HepG2 (cell line): ENCODE measurements at regions not wholly inside any gene's neighbourhood (a gene's known extent, or its start where the extent isn't known, plus 50 kb on each side); places are given as distances from the start of the nearest gene placed in this dataset.

Experiments used
- ATAC-seq: fragments of 200-7000 bp; cut with Tn5 transposase; 3 replicates; pipeline ENCODE4 v1.9.1; 2020; ENCODE audit warnings: mild to moderate bottlenecking, moderate library complexity
- BruUV-seq: library from RNA; stranded (reverse); fragments of 400-500 nt; replicated peaks from 2 replicates; lab custom pipeline; 2021; lab: Mats Ljungman, UMichigan
- CTCF ChIA-PET: fragments of 300-600 bp; formaldehyde crosslinking; extraction: SDS; loops from one replicate; lab custom pipeline; 2021; ENCODE audit warnings: low total read pairs, inconsistent platforms, low intra/inter-chr PET ratio; lab: Yijun Ruan, JAX
- POLR2A ChIA-PET: fragments of 350-600 bp; sonication (Branson Sonifier 250); formaldehyde crosslinking; loops from one replicate; lab custom pipeline; 2020; ENCODE audit warnings: antibody characterized with exemption, inconsistent platforms; lab: Yijun Ruan, JAX
- DNase-seq: peaks from one replicate; pipeline ENCODE4 v3.0.0-alpha.2; 2015; ENCODE audit warnings: low spot score
- FAIRE-seq: peaks from 3 replicates; lab custom pipeline; 2011; peaks lifted over from hg19 to GRCh38; lab: Jason Lieb, UNC
- H2AFZ ChIP-seq: one replicate; pipeline ENCODE4 v1.6.1; 2011; ENCODE audit warnings: low read length, inconsistent platforms
- H3K27ac ChIP-seq: fragments of 300-600 bp; 3 replicates; pipeline ENCODE4 v1.8.0; 2011; ENCODE audit warnings: mixed run types, mild to moderate bottlenecking, mixed read lengths, low read length, inconsistent platforms; ENCODE audit not compliant: insufficient read depth; ENCODE audit errors: extremely low read length
- H3K27me3 ChIP-seq, 2 experiments: fragments of 200-600 bp in 1 of 2; 2 replicates in 1 of 2; 3 replicates in 1 of 2; pipeline versions ENCODE4 v1.6.0 to v1.8.0; 2011; ENCODE audit warnings: low read length in 2 of 2, mild to moderate bottlenecking in 2 of 2, moderate library complexity in 2 of 2, inconsistent platforms in 1 of 2; ENCODE audit not compliant: insufficient read depth in 2 of 2, control insufficient read depth in 1 of 2
- H3K36me3 ChIP-seq, 2 experiments: fragments of 200-600 bp in 1 of 2; replicated peaks in 1 of 2; 2 replicates in 1 of 2; 3 replicates in 1 of 2; pipeline versions ENCODE4 v1.5.1 to v1.8.0; 2011; ENCODE audit warnings: low read length in 2 of 2, inconsistent platforms in 1 of 2; ENCODE audit not compliant: insufficient read depth in 2 of 2, control insufficient read depth in 1 of 2
- H3K4me1 ChIP-seq: 2 replicates; pipeline ENCODE4 v1.5.1; 2012; ENCODE audit warnings: low read length, inconsistent platforms; ENCODE audit not compliant: insufficient read depth
- H3K4me2 ChIP-seq: 2 replicates; pipeline ENCODE4 v1.6.0; 2011; ENCODE audit warnings: low read depth, low read length, inconsistent platforms
- H3K4me3 ChIP-seq, 3 experiments: fragments of 200-600 bp in 1 of 3; sonication (generic), shearing (Covaris generic) in 1 of 3; replicated peaks in 1 of 3; 2 replicates each; pipeline ENCODE4 v1.5.1; 2011 to 2016; ENCODE audit warnings: low read length in 3 of 3, inconsistent platforms in 2 of 3, low read depth in 2 of 3, mild to moderate bottlenecking in 2 of 3, control low read depth in 1 of 3, mixed read lengths in 1 of 3; ENCODE audit not compliant: insufficient read depth in 1 of 3
- H3K79me2 ChIP-seq: one replicate; pipeline ENCODE4 v1.6.1; 2011; ENCODE audit warnings: low read length, inconsistent platforms; ENCODE audit not compliant: insufficient read depth
- H3K9ac ChIP-seq: 2 replicates; pipeline ENCODE4 v1.6.0; 2011; ENCODE audit warnings: mild to moderate bottlenecking, low read depth, low read length, inconsistent platforms; ENCODE audit not compliant: insufficient read depth
- H3K9me3 ChIP-seq: 2 replicates; pipeline ENCODE4 v1.5.1; 2012; ENCODE audit warnings: mild to moderate bottlenecking, low read length
- H4K20me1 ChIP-seq: 2 replicates; pipeline ENCODE4 v1.6.0; 2011; ENCODE audit warnings: inconsistent platforms, mild to moderate bottlenecking, low read length, moderate library complexity; ENCODE audit not compliant: insufficient read depth
- AKAP8 ChIP-seq: sonication (generic); formaldehyde crosslinking; IDR thresholded peaks from 2 replicates; pipeline ENCODE4 v1.5.1; 2020; ENCODE audit warnings: mild to moderate bottlenecking, missing genetic modification reagents
- CENPX ChIP-seq: sonication (generic); formaldehyde crosslinking; IDR thresholded peaks from 2 replicates; pipeline ENCODE4 v1.9.0; 2021; ENCODE audit warnings: mild to moderate bottlenecking, missing genetic modification reagents, moderate library complexity
- DMTF1 ChIP-seq: sonication (generic); formaldehyde crosslinking; IDR thresholded peaks from 2 replicates; pipeline ENCODE4 v1.4.0; 2020; ENCODE audit warnings: mild to moderate bottlenecking, missing genetic modification reagents
- MTA1 ChIP-seq: sonication (generic); formaldehyde crosslinking; IDR thresholded peaks from 2 replicates; pipeline ENCODE4 v1.4.0; 2020; ENCODE audit warnings: missing genetic modification reagents, mild to moderate bottlenecking, borderline replicate concordance
- ZBTB8A ChIP-seq: sonication (generic); formaldehyde crosslinking; IDR thresholded peaks from 2 replicates; pipeline ENCODE4 v1.4.0; 2020; ENCODE audit warnings: mild to moderate bottlenecking, low read depth, missing genetic modification reagents, borderline replicate concordance
- ZFP36 ChIP-seq: fragments of 150-350 bp; IDR thresholded peaks from 2 replicates; pipeline ENCODE4 v1.6.1; 2018; ENCODE audit warnings: borderline replicate concordance, low read length, low read depth; ENCODE audit not compliant: partially characterized antibody
- ZMYM3 ChIP-seq: sonication (generic); formaldehyde crosslinking; IDR thresholded peaks from 2 replicates; pipeline ENCODE4 v1.5.1; 2020; ENCODE audit warnings: mild to moderate bottlenecking, missing genetic modification reagents
- ZNF207 ChIP-seq: fragments of 450-650 bp; IDR thresholded peaks from 2 replicates; pipeline ENCODE4 v1.6.1; 2016; ENCODE audit warnings: antibody characterized with exemption, borderline replicate concordance
- WGBS: methylation state at CpG from one replicate; pipeline ENCODE4 v1.1.6; 2017; ENCODE audit warnings: low lambda C conversion rate; 5-methylcytosine and 5-hydroxymethylcytosine counted together
- in situ Hi-C: cut with HindIII; loops from 2 replicates; pipeline ENCODE4 v1.10.0; 2017; ENCODE audit warnings: low pct_unique_long_range_greater_than_20kb; ENCODE audit not compliant: extremely low pct_ligation_motif_present
- intact Hi-C: fragments of 100-400 bp; cut with micrococcal nuclease; formaldehyde crosslinking; loops from one replicate; pipeline ENCODE4 v1.10.0; 2022; ENCODE audit not compliant: unreplicated experiment
- TF ChIP-seq, protein P1 (sequence below): sonication (generic); formaldehyde crosslinking; IDR thresholded peaks from 2 replicates; pipeline ENCODE4 v1.4.0; 2020; ENCODE audit warnings: missing genetic modification reagents, borderline replicate concordance
- TF ChIP-seq, protein P2 (sequence below): sonication (generic); formaldehyde crosslinking; IDR thresholded peaks from 2 replicates; pipeline ENCODE4 v1.4.0; 2020; ENCODE audit warnings: missing genetic modification reagents, mild to moderate bottlenecking, borderline replicate concordance
- TF ChIP-seq, protein P3 (sequence below): sonication (generic); formaldehyde crosslinking; IDR thresholded peaks from 2 replicates; pipeline ENCODE4 v1.5.0; 2020; ENCODE audit warnings: mild to moderate bottlenecking, missing genetic modification reagents

GRCh38 chr6:147829418-147829817 is 320.9 kb downstream of the SAMD5 start:
- no peak for ATAC-seq
- Histone ChIP-seq H3K4me2 (no peak overlapping the region), H3K4me3 (no peak overlapping the region), H3K9me3 (no peaks in the 10 kb centered on the region), H3K9ac (no peak overlapping the region), H4K20me1 (no peaks in the 10 kb centered on the region), H3K36me3 (no peaks in the 10 kb centered on the region), H3K4me1 (no peaks in the 10 kb centered on the region), H2AFZ (no peak overlapping the region), H3K79me2 (no peaks in the 10 kb centered on the region), H3K27me3 (no peaks in the 10 kb centered on the region), H3K27ac (no peak overlapping the region)
- POLR2A ChIA-PET, result no interaction called here
- intact Hi-C loops (no loop called here), in situ Hi-C loops (no loop called here)
- BruUV-seq, result no TSS peak
- WGBS, result 18% methylated on average over 1 of the region's 1 CpG
- FAIRE-seq, result no peak
- no peak for DNase-seq
- CTCF ChIA-PET, result no interaction called here
- TF ChIP-seq AKAP8, result no peak
- no peak for TF ChIP-seq MTA1 (CRISPR knock-in tag)
- no peak for TF ChIP-seq CENPX (CRISPR knock-in tag)
- no peak for TF ChIP-seq ZNF207
- TF ChIP-seq, protein P1, sequence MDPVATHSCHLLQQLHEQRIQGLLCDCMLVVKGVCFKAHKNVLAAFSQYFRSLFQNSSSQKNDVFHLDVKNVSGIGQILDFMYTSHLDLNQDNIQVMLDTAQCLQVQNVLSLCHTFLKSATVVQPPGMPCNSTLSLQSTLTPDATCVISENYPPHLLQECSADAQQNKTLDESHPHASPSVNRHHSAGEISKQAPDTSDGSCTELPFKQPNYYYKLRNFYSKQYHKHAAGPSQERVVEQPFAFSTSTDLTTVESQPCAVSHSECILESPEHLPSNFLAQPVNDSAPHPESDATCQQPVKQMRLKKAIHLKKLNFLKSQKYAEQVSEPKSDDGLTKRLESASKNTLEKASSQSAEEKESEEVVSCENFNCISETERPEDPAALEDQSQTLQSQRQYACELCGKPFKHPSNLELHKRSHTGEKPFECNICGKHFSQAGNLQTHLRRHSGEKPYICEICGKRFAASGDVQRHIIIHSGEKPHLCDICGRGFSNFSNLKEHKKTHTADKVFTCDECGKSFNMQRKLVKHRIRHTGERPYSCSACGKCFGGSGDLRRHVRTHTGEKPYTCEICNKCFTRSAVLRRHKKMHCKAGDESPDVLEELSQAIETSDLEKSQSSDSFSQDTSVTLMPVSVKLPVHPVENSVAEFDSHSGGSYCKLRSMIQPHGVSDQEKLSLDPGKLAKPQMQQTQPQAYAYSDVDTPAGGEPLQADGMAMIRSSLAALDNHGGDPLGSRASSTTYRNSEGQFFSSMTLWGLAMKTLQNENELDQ, result no peak
- TF ChIP-seq ZFP36, result no peak
- TF ChIP-seq, protein P2, sequence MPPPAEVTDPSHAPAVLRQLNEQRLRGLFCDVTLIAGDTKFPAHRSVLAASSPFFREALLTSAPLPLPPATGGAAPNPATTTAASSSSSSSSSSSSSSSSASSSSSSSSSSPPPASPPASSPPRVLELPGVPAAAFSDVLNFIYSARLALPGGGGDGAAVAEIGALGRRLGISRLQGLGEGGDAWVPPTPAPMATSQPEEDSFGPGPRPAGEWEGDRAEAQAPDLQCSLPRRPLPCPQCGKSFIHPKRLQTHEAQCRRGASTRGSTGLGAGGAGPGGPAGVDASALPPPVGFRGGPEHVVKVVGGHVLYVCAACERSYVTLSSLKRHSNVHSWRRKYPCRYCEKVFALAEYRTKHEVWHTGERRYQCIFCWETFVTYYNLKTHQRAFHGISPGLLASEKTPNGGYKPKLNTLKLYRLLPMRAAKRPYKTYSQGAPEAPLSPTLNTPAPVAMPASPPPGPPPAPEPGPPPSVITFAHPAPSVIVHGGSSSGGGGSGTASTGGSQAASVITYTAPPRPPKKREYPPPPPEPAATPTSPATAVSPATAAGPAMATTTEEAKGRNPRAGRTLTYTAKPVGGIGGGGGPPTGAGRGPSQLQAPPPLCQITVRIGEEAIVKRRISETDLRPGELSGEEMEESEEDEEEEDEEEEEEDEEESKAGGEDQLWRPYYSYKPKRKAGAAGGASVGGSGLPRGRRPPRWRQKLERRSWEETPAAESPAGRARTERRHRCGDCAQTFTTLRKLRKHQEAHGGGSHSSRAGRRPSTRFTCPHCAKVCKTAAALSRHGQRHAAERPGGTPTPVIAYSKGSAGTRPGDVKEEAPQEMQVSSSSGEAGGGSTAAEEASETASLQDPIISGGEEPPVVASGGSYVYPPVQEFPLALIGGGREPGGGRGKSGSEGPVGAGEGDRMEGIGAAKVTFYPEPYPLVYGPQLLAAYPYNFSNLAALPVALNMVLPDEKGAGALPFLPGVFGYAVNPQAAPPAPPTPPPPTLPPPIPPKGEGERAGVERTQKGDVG, result no peak
- TF ChIP-seq ZMYM3 (CRISPR knock-in tag), result no peak
- TF ChIP-seq, protein P3, sequence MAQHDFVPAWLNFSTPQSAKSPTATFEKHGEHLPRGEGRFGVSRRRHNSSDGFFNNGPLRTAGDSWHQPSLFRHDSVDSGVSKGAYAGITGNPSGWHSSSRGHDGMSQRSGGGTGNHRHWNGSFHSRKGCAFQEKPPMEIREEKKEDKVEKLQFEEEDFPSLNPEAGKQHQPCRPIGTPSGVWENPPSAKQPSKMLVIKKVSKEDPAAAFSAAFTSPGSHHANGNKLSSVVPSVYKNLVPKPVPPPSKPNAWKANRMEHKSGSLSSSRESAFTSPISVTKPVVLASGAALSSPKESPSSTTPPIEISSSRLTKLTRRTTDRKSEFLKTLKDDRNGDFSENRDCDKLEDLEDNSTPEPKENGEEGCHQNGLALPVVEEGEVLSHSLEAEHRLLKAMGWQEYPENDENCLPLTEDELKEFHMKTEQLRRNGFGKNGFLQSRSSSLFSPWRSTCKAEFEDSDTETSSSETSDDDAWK, result no peak
- TF ChIP-seq ZBTB8A (CRISPR knock-in tag), result no peak
- no peak for TF ChIP-seq DMTF1 (CRISPR knock-in tag)
